SIG-M5 treated with dmso at 0.1 percent for 504 hours (cell line): ENCODE measurements at regions not wholly inside any gene's neighbourhood (a gene's known extent, or its start where the extent isn't known, plus 50 kb on each side); places are given as distances from the start of the nearest gene placed in this dataset.
A peak's percentile ranks its signal among the peaks of the same experiment; 100 is the strongest.

Source experiments
- DNase-seq: peaks from one replicate; lab custom pipeline; 2025; ENCODE audit not compliant: unreplicated experiment; lab: John Stamatoyannopoulos, UW

- DNase-seq: no peak
These were observed 93.4 kb downstream of the TENT4A start for GRCh38 chr5:6806668-6807067.

DNA sequence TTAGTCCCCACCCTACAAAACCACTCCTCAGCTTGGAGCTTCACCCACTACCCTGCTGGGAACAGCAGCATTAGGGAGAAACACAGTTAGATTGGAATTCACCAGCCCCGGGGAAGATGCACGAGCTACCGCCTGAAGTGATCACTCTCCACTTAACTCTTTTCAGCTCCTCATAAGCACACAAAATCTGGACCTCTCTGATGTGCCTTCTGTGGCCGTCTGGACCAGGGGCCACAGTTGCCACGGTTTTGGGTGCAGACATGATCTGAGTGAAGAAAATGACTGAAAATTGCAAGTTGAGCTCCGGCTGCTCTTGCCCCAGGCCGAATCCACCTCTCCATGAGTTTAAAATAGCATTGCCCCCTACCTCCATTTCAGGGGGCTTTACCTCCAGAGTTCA is 95.2 kb downstream of the TENT4A start:
- no peak for DNase-seq

DNA sequence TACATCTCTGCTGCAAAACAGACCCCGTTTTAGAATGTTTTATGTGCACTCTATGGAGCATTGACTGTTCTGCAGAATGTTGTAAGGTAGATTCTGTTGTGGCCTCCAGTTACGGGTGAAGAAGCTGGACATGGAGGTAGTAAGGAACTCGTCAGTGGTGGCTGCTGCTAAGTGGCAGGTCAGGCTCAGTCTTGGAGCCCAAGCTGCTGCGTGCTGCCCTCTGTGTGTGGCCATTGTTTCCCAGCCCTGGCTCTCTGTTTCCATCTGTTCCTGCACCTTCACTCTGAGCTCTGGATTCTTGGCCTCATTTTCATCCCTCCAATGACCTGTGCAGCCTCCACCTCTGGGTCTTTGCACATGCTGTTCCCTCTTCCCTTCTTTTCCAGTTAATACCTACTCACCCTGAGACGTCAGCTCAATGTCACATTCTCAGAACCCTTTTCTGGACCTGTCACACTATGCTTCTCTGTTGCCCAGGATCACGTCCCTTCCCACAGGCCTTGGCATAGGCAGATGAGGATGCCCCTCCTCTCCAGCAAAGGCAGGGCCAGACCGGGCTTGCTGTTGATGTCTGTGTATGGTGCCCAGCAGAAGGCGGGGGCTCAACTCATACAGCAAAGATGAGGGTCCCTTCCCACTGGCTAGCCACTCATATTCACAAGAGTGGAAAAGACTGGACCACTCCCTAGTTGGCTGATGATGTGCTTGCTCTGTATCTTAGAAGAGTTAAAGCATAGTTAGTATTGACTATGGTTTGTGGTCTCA is 97.6 kb downstream of the TENT4A start:
- no peak for DNase-seq

DNA sequence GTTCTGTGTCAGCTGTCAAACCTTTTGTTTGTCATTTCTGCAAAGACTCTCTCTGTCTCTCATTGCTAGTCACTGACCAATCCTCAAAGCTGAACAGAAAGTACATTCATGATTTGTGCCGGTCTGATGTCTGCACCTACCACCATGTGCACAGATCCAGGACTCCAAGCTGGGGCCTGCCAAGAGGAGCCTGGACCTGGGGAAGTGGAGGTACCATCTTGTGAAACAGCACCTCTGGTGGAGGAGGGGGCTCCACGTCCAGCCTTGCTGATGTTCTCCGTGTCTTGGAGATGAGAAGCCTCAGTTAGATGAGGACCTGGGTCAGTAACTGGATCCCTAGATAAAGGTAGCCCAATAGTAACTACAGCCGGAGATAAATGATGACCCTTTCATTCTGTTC is 98.9 kb downstream of the TENT4A start:
- DNase-seq: no peak

GRCh38 chr5:6812800-6813731 is 99.8 kb downstream of the TENT4A start:
- DNase-seq: no peak

DNA sequence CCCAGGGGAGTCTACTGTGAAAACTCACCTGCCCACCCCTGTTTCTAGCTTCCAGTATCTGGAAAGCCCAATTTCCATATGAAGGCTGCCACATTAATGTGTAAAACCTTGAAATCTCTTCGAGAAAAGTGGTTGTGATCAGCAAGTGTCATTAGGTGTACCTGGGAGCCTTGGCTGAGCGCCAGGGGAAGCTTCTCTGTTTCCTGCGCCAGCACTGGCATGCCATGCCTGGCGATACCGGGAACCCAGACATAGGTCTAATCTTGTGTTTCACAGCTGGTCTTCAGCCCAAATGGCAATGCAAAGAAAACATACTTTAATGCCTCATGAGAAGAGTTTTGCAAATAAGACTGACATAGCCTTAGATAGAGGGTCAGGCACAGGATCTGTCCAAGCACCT is 101.6 kb downstream of the TENT4A start:
- no peak for DNase-seq

DNA sequence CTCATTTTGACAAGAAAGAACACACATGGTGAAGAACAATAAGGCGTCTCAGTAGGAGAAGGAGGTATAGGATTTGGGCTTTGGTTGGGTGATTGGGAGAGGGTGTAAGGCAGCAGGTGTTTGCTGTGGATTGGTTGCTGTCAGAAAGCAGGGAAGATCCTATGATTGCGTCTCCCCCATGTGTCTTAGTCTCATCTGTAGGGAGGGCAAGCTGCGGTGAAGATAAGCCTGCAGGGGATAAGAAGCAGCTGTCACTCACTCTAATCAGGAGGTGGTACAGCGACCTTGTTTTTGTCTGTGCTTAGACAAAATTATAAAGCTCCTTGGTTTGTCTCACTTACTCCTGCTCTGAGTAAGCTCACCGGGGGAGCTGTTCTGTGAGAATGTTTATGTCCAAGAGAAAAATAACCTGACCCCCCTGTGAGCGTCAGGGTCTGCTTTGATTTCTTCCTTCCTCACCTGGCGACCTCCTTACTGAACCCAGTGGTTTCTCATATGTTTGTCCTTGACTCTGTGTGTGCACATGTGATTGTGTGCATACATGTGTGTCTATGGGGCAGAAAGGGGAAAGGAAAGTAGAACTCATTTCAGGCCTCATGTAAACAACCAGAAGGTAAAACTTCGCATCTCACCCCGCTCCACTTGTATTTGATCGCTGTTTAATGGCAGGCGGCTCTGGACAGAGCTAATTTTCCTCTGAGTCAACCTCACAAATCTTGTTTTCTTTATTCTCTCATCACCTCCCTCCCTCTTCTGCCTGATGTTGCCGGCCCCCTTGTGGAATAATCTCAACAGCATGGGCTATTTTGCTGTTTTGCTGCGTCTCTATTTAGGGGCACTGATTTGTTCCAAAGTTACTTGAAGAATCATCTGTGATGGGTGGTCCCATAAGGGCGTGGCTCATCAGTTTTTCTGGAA is 105.6 kb downstream of the TENT4A start:
- DNase-seq: no peak

DNA sequence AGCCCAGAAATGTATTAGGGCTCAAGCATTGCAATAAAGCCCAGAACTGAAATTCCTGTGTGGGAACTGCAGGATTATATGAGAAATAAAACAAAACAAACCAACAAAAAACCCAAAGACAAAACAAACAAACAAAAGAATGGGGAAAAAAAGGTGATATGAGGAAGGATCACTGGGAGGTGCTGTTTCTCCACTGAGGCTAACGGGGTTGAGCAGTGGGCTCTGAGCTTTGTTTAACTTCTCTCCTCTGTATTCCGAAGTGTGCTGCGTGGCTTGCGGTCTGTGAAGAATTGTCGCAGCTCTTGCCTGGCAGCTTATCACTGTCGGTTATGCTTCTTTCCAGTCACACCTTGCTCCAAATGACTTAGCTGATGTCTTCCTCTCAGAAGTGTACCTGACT is 106.3 kb downstream of the TENT4A start:
- no peak for DNase-seq

- DNase-seq: peak; percentile 18
These were observed 107.7 kb downstream of the TENT4A start for GRCh38 chr5:6820851-6821479.

- DNase-seq: no peak
These were observed 108.8 kb downstream of the TENT4A start for GRCh38 chr5:6822068-6822467.

DNA sequence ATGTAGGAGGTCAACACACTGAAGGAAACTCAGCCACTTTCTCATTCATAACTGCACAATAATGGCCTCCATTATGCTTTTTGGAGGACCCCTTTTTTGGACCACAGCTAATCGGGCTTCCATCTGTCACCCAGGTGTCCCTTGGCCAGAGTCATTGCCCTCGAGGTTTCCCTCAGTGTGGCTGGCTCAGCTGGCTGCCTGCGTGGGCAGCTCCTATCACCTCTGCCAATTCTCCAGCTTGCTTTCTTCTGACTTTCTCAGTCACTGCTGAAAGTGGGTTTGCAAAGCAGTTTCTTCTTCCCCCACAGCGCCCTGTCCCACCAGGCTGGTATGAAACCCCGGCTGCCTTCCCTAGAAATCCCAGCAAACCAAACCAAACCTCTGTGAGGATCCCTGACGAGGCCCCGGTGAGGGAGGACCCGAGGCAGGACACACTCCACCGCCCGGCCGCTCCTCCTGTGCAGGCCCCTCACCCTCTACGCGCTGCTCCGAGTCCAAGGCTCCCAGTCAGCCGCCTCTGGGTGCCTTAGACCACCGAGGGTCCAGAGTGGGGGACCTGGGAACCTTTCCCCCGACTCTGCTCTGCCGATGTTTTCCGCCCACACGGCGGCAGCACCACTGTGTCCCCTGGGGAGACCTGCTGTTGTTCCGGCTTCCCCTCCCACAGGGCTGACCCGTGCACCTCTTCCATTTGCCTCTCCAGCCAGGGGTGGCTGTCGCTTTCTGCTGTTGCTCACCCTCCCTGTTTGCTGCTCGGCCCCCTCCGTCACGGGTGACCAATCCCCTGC is 109.5 kb downstream of the TENT4A start:
- no peak for DNase-seq

DNA sequence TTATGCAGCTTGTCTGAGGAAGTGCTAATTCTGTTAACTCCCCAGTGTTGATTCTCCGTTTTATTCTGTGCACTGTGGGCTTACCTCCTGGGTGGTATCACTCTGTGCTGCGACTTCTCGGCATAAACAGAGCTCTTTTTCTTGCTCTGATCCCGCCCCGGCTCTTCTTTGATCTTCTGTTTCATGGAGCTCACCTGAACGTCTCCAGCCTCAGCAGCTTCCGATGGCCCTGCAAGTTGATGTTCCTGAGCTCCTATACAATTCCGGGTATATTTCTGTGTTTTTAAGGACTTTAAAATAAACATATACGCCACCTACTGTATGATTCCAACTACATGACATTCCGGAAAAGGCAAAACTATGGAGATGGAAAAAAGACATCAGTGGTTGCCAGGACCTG is 110.8 kb downstream of the TENT4A start:
- DNase-seq: no peak

GRCh38 chr5:6825678-6826244 is 112.5 kb downstream of the TENT4A start:
- no peak for DNase-seq

GRCh38 chr5:6826756-6827155 is 113.5 kb downstream of the TENT4A start:
- DNase-seq: no peak

- DNase-seq: no peak
These were observed 114.4 kb downstream of the TENT4A start for GRCh38 chr5:6827526-6828219.

DNA sequence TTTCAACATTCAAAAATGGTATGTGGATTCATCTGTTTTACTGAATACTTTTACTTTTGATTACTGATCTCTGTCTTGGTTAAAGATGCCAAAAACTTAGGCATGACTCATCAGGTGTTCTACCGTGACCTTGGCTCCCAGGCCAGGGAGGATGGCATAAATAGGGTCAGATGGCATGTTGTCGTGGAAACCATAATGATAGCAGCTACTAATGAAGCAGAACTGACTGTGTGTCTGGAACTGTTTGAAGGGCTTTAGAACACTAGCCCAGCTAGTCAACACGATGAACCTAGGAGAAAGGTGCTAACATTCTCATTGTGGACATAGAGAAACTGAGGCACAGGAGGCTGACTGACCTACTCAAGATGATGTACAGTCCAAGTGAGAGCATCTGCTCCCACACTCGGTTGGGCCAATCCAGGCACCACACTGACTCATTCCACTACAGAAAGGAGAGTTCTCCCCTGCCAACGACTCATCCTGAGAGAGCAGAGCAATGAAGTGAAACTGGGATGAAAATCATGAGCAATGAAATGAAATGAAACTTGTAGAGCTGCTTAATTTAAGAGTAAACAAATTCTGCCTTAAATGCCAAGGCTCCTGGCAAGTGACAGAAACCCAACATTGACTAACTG is 116.0 kb downstream of the TENT4A start:
- no peak for DNase-seq

DNA sequence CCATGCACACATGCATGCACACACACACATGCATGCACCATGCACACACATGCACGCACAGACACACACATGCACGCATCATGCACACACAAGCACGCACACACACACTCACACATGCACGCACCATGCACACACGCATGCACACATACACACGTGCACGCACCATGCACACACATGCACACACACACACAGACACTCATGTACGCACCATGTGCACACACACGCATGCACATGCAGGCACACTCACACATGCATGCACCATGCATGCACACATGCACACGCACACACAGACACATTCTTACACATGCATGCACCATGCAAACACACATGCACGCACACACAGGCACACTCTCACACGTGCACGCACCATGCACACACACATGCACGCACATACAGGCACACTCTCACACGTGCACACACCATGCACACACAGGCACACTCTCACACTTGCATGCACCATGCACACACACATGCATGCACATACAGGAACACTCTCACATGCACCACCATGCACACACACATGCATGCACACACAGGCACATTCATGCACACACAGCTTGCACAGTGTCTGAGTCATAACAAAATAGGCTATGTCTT is 117.5 kb downstream of the TENT4A start:
- no peak for DNase-seq
